ENCODE measurements at regions not wholly inside any gene's neighbourhood (a gene's known extent, or its start where the extent isn't known, plus 50 kb on each side); places are given as distances from the start of the nearest gene placed in this dataset.
"Not testable (repeated sequence)": the region's sequence is repeated elsewhere in the genome, so short reads cannot be mapped to it uniquely, and the experiment has no call there.

GRCh38 chr17:68099341-68099753, 63.8 kb downstream of the KPNA2 start:
- TF ChIP-seq CTCF (IDR thresholded peaks at IDR 0.05); POLR2AphosphoS5 (IDR thresholded peaks at IDR 0.05; ENCODE audit: insufficient read depth in 1 of 2, low read depth in 1 of 2): not testable (repeated sequence)

Measured in vagina (tissue), 2 donors.